HG03565 (cell line): ENCODE measurements at regions not wholly inside any gene's neighbourhood (a gene's known extent, or its start where the extent isn't known, plus 50 kb on each side); places are given as distances from the start of the nearest gene placed in this dataset.

Source experiments
- ATAC-seq: cut with Tn5 transposase; IDR thresholded peaks from one replicate; pipeline ENCODE4 v1.9.1; 2021; ENCODE audit warnings: mild to moderate bottlenecking, moderate library complexity; ENCODE audit not compliant: unreplicated experiment

DNA sequence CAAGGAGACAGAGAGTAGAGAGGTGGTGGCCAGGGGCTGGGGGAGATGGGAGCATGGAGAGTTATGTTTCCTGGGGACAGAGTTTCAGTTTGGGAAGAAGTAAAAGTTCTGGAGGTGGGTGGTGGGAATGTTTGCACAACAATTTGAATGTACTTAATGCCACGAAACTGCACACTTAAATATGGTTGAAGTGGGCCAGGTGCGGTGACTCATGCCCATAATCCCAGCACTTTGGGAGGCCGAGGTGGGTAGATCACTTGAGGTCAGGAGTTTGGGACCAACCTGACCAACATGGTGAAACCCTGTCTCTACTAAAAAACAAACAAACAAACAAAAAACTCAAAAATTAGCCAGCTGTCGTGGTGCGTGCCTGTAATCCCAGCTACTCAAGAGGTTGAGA is 137.2 kb downstream of the PFKFB3 start:
- no peak for ATAC-seq

DNA sequence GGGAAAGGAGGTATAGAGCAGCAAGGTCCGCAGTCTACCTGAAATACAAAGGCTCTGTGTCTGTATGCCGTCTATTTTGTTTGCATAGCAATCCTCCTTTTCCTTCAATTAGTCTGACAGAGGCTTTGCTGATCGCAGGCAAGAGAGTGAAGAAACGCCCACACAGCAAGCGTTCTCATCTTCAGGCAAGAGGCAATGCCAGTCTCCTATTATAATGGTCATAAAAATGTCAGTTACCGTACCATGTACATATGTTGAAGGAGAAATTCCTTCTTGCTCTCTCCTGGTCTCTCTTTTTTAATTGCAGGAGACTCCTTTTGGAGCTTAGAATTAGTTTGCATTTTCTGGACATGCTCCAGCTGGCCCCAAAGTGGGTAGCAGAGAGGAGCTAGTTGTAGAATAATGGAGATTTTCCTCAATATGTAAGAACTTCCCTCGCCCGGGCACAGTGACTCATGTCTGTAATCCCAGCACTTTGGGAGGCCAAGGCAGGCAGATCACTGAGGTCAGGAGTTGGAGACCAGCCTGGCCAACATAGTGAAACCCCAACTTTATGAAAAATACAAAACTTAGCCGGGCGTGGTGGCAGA is 139.5 kb downstream of the PFKFB3 start:
- ATAC-seq = no peak

DNA sequence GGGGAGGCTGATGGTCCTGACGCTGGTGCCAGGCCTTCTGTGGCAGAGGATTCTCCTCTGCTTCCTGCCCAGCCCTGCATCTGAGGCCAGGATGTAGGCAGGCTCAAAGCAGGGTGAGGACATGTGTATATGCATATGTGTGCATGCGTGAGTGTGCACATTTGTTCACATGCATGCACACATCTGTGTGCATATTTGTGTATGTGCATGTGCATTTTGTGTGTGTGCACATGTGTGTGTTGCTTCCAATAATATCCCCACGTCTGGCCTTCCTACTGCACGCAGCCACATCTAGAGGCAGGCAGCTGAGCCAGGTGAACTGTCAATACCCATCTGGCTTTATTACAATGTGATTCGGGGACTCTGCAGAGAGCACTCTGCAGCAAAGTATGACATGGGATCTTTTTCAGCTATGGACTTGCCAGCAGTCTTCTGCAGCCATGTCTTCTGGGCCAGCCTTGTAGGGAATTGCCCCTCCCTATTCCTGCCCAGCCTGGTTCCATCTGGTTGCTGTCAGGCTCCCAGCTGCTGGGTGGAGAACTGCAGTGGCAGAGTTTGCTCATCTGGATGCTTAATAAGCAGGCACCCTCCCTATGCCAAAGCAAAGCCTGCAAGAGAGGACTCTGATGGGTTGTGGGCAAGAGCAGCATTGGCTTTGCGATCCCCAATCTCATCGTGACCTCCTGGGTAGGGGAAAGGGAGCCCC is 140.7 kb downstream of the PFKFB3 start:
- ATAC-seq = no peak

DNA sequence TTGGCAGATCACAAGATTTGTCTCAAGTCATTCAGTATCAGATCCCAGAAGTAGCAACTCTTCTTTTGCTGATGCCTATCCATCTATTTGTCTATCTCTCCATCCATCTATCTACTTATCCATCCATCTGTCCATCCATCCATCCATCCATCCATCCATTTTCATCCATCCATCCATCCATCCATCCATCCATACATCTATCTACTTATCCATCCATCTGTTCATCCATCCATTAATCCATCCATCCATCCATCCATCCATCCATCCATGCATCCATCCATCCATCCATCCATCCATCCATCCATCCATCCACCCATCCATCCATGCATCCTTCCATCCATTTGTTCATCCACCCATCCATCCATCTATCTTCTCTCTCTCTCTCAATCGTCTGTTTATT is 142.7 kb downstream of the PFKFB3 start:
- ATAC-seq = no peak

DNA sequence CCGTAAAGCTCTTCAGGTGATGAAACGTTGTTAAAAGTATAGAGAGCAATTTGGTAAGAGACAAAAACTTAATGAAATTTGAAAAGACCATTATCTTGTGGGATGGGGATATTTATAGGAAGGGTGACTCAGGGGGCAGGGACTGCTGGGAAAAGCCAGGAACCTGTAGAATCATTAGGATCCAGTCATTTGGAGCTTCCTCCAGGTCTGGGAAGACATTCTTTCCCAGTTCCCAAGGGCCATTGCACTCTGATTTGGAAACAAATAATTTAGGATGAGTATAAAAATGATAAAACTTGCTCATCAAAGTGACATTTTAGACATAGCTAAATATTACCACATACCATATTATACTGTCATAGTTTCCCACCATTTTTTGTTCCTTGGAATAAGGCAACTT is 143.9 kb downstream of the PFKFB3 start:
- no peak for ATAC-seq

DNA sequence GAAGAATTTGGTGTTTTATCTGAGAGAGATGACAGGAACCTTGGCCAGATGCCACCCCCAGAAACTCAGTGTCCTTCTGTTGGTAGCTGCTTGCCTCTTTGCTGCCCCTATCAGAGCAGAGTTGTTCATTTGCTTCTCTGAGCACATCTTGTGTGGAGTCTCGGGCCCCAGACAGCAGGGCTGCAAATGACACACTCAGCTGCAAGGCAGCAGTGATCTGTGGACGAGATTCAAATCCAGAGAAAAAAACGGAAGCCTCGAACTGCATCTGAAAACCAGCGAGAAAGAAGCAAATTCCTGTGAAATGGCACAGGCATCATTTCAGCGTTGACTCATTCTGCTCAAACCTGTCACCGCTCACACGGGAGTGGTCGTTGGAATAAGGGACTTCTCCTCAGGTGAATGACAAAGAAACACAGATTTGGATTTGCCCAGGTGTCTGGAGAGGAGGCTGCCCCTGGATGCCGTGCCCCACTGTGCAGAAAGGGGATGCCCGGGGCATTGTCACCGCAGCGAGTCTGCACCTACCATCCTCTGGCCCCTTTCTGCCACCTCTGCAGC is 144.7 kb downstream of the PFKFB3 start:
- ATAC-seq = peak; percentile 16

DNA sequence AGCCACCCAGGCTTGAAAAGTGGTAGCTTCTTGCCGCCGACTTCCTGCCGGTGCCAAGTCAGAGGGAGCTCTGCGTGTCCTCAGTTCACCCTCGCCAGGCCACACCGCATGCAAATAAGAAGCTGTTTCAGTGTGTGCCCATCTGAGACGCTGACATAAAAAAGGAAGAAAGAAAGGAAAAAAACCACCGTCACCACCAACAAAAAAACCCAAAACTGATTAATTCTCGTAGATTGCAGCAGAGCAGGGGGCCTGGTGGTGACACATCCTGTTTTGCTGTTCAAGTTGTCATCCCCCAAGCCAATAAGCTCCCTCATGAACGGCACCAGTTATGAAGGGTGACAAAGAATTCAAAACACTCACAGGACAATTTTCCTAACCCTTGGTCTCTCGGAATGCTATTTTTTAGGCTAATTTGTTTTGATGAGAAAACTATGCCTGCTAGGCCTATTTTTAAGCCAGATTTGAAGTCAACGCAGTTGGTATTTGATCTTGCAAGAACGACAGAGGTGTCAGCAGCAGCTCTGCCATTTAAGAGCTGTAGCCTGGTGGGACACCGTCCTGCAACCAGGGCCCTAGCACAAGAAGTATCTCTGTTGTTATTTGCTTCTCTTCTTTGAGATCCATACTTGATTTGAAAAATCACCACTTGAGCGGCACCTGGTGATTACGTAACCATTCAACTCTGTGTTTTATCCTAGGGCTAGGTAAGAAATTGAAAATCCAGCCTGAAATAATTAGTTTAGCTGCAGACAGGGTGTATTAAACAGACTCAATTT is 145.6 kb downstream of the PFKFB3 start:
- peak; percentile 82 for ATAC-seq

DNA sequence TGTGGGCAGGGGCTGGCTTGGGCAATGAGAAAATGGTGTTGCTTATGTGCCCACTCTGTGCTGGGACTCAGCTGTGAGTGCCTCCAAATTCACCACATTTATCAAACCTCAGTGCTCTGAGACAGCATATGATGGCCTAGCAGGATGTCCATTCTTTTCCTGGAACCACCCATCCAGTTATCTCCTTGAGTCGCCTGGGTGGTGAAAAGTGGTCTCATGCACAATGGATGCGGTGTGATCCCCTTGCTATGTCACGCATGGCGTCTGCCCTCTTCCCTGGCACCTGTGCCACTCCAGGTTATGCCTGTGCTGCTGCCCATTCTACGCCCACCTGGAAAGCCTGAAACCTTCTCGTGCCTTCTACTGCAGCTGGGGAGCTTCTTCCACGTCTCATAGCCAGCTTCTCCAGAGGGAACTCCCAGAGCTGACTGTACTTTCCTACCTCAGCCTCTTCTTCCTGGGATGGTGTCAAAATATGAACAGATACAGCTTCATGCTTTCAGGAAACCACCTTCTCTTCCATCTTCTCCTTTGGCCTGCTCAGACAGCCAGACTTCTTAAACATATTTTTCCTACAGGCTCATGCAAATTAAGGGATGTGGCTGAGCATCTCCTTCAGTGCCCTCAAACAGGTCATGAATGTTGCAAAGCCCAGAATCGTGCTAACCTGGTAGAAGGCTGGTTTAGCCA is 147.3 kb downstream of the PFKFB3 start:
- no peak for ATAC-seq

DNA sequence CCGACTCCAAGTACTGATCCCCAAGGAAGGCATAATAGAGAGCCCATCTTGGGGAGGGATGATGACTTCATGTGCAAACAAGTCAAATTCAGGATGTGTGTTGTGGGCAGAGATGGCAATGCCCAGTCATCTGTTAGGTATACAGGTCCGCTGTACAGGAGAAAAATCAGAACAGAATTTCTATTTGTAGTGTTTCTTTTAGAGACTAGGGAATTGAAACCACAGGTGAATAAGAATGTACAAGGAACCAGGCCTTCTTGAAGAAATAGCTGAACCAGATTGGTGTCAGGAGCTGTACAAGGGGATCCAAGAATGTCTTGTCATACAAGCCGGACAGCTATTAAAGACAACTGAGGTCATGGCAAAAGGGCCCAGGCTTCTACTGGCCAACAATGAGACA is 147.9 kb downstream of the PFKFB3 start:
- no peak for ATAC-seq

DNA sequence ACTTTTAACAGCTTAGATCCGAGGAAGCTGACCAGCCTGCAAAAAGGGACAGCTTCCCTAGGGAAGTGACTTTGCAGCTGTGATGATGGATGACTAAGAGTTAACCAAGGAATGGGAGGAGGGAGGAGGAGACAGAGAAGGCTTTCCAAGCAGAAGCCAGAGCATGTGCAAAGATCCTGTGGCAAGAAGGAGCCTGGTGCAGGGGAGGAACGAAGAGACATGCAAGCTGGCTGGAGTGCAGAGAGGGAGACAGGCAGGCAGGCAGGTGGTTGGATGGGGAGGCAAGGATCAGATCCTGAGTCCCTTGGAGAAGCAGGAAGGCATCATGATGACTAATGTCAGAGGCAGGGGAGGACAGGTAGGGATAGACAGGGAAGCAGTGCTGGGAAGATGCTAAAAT is 148.8 kb downstream of the PFKFB3 start:
- ATAC-seq = no peak

DNA sequence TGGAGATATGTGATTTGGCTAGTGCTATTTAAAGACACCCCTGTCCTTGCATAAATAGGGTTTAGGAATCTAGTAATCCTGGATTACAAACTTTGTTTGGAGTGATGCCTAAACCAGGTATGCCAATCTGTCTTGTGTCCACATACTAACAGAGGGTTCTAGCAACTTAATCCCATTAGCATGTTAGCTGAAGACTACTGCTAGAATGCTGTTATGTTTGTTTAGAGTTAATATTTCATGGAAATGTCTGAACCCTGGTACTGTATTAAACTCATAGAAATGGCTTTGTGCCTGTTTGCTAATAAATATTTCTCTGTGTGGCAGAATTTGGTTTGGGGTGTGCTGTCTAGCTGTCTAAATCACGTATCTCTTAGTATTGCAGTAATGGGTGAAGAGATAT is 150.8 kb downstream of the PFKFB3 start:
- no peak for ATAC-seq

DNA sequence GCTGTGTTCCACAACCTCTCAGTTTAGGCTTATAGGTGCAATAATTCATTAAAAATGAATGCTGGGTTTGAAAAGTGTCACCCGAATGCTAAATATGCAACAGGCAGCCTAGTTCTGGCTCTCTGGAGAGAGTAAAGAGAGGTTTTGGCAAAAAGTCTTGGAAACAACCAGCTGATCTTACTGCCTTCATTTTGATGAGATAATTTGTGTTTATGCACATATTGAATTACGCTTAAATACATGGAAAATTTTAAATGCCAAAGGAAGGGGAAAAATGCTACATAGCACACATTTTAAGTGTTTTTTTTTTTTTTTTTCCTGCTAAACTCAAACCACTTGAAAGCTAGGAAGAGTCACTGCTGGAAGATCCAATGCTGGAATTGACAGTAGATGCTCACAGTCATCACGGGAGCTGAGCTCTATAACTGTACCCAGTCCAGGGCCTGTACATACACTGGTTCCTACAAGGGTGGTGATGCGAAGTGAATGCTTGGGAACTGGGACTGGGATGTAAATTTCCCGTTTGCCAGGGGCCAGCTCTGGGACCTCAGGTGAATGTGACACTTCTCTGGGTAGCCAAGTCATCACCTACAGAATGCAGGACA is 151.5 kb downstream of the PFKFB3 start:
- ATAC-seq = no peak

DNA sequence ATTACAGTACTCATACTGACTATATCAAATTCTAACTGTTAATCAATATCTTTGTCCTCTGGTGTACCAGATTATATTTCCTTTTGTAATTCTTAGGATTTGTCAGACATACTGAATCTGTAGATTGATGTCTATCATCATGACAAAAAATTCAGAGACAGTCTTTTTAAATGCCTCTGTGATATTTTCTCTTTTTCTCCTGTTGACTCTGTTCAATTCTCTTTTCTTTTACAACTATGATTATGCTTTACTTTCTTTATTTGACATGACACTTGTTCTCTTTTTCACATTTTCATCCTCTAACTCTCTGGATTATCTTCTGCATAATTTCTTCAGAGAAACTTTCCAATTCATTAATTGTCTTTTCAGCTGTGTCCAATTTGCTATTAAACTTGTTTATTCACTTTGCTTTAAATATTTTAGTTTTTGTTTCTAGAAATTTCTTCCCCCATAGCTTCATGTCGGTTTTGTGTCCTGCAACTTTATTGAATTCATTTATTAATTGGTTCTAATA is 153.6 kb downstream of the PFKFB3 start:
- ATAC-seq = no peak

DNA sequence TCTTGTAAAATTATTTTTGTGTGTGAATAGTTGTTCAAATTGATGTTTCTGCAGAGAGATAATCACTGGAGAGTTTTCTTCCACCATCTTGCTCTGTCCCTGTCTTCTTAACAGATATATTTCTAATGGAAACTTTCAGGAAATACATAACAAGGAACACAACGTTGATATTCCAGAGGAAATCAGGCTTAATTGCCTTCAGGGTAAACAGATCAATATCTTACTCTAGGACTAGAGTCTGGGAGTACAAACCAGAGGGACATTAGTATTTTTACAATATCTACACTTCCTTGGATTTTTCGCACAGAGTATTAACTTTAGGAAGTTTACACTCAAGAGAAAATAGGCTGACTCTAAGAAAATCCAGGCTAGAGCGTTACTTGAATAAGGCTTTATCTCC is 159.1 kb downstream of the PFKFB3 start:
- no peak for ATAC-seq

DNA sequence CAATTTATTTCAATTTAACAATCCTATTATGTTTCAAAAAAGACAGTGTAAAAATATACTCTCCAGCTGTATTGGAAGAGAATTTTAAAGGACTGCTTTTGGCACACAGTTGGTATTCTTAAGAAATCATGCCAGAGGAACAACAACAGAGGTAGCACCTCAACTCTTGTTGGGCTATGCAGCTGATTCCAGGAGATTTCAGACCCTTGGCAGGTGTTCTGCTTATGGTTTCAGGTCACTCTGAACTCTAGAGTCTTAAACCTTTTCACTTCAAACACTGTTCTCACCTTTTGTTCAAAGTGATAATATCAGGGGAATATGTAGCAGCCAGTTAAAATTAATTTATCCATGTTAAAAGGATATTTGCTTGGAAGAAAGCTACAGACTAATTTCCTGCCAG is 160.1 kb downstream of the PFKFB3 start:
- ATAC-seq = no peak

DNA sequence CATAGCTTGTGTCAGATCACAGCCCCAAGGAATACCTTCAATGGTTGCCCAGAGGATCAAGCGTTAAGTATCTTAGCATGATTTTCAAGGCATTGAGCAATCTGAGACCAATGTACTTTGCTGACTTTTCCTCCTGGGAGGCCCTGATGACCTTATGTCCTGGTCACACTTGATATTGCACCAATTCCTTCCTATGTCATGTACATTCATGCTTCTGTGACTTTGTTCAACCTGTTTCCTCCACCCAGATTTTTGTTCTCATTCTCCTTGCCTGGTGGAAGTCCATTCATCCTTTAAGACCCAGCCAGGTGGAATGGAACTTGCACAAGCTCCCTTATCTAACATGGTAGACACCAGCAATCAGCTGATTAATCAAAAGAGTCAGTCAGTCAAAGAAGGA is 160.8 kb downstream of the PFKFB3 start:
- ATAC-seq = no peak

DNA sequence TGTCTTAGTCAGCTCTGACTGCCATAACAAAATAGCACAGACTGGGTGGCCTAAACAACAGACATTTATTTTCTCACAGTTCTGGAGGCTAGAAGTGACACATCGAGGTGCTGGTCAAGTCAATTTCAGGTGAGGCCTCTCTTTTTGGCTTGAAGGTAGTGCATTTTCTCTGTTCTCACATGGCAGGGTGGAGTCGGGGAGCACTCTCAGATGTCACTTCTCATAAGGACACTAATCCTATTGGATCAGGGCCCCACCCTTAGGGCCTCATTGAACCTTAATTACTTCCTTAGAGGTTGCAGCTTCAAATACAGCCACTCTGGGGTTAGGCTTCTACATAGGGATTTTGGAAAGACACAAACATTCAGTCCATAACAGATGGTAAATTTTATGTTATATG is 161.6 kb downstream of the PFKFB3 start:
- no peak for ATAC-seq

DNA sequence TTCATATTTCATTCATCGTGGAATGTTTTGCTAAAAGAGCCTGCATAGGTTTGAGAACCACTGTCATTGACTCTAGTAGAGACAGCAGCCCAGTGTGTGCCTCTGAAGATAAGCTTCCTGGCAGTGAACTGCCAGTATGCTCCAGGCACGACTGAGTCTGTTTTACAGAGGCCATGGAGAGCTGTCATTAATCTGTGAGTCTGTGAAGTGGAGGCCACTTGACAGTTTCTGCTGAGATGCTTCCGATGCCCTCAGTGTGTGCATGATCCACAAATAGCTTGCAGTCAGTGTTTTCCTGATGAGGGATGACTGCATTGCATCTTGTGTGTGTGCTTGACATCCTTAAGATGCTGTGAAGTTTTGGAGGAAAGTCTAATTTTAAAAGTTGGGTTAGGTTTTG is 162.2 kb downstream of the PFKFB3 start:
- no peak for ATAC-seq

DNA sequence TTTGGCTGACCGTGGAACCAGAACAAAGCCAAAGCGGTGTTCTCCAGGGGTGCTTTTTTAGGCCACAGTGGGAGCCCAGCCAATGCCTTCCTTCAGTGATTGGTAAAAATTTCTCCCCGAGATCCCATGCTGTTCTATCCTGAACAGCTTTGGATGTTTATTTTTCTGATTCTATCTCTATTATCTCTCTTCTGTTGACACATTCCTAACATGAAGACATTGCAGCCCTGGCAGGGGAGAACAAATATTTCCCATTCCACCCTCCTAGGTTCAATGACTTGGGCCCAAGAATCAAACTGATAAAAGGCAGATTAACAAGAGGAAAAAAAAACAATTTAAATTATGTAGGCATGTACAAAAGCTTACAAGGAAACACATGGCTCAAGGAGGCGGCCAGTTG is 162.7 kb downstream of the PFKFB3 start:
- ATAC-seq = no peak
